ENCODE measurements at regions not wholly inside any gene's neighbourhood (a gene's known extent, or its start where the extent isn't known, plus 50 kb on each side); places are given as distances from the start of the nearest gene placed in this dataset.

DNA sequence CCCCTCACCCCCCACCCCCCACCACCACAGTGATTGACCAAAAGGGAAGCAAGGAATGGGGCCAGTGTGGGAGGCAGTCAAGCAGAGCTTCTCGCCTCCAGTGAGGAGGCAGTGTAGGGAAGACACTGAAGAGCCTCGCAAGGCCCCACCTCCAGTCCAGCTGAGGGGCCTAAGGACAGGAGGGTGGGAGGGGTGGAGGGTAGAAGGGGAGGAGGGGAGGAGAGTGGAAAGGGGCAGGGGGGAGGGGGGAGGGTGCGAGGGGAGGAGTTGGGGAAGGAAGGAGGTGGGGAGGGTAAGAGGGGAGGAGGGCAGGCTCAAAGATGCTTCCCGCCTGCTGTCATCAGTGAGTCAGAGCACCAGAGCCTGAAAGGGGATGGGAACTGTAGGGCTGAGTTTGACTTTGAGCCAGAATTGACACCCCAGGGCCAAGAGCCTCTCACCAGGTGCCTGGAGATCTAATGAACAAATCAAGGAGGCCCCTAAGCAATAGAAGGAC lies 786.2 kb downstream of the UQCRFS1 start:
- TF ChIP-seq POLR2A (IDR thresholded peaks at IDR 0.05) = no peak
- TF ChIP-seq, protein P1, sequence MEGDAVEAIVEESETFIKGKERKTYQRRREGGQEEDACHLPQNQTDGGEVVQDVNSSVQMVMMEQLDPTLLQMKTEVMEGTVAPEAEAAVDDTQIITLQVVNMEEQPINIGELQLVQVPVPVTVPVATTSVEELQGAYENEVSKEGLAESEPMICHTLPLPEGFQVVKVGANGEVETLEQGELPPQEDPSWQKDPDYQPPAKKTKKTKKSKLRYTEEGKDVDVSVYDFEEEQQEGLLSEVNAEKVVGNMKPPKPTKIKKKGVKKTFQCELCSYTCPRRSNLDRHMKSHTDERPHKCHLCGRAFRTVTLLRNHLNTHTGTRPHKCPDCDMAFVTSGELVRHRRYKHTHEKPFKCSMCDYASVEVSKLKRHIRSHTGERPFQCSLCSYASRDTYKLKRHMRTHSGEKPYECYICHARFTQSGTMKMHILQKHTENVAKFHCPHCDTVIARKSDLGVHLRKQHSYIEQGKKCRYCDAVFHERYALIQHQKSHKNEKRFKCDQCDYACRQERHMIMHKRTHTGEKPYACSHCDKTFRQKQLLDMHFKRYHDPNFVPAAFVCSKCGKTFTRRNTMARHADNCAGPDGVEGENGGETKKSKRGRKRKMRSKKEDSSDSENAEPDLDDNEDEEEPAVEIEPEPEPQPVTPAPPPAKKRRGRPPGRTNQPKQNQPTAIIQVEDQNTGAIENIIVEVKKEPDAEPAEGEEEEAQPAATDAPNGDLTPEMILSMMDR (IDR thresholded peaks at IDR 0.05) = no peak
